NCI-H146 treated with DMSO at 0.1 percent for 48 hours (cell line): ENCODE measurements at regions not wholly inside any gene's neighbourhood (a gene's known extent, or its start where the extent isn't known, plus 50 kb on each side); places are given as distances from the start of the nearest gene placed in this dataset.
"Not testable (repeated sequence)": the region's sequence is repeated elsewhere in the genome, so short reads cannot be mapped to it uniquely, and the experiment has no call there.

ENCODE experiments used
- DNase-seq: peaks from one replicate; lab custom pipeline; 2025; ENCODE audit not compliant: unreplicated experiment; lab: John Stamatoyannopoulos, UW

DNA sequence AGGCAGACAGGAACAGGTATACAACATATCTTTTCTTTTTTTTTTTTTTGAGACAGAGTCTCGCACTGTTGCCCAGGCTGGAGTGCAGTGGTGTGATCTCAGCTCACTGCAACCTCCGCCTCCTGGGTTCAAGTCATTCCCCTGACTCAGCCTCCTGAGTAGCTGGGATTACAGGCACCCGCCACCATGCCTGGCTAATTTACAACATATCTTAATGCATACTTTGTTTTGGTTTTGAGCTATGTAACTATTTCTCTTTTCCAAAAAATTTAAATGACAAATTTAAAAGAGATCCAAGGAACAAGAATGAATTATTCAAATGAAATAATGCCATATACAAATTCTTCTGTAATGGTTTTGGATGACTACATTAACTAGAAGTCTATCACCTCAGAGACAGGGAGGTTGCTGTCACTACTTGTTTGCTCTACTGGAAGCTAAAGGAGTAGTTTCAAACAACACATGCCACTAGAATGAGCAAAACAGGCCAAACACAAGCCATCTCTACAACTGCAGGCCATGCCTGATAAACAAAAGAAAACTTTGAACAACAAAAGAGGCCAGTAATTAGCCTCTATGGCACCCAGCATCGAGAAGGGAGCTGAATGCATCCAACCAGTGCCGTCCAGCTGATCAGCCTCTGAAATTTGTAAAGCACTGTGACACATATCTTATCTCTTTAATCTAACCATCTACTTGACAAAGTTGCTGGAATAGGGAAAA, 133.6 kb upstream of the VOPP1 start:
- DNase-seq, result not testable (repeated sequence)

DNA sequence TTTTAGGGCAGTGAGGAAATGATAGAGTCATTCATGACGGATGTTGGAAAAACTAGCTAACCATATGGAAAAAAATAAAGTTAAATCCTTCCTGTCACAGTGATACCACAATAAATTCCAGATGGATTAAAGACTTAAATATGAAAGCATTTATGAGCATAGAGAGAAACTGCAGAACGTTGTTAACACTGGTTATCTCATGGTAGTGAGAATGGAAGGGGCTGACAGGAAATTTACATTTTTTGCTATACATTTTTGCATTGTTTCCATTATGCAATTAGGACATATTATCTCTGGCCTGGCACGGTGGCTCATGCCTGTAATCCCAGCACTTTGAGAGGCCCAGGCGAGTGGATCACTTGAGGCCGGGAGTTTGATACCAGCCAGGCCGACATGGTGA, 130.5 kb upstream of the VOPP1 start:
- DNase-seq, result not testable (repeated sequence)

- DNase-seq, result not testable (repeated sequence)
These were observed 127.1 kb upstream of the VOPP1 start for GRCh38 chr7:55699450-55699842.

DNA sequence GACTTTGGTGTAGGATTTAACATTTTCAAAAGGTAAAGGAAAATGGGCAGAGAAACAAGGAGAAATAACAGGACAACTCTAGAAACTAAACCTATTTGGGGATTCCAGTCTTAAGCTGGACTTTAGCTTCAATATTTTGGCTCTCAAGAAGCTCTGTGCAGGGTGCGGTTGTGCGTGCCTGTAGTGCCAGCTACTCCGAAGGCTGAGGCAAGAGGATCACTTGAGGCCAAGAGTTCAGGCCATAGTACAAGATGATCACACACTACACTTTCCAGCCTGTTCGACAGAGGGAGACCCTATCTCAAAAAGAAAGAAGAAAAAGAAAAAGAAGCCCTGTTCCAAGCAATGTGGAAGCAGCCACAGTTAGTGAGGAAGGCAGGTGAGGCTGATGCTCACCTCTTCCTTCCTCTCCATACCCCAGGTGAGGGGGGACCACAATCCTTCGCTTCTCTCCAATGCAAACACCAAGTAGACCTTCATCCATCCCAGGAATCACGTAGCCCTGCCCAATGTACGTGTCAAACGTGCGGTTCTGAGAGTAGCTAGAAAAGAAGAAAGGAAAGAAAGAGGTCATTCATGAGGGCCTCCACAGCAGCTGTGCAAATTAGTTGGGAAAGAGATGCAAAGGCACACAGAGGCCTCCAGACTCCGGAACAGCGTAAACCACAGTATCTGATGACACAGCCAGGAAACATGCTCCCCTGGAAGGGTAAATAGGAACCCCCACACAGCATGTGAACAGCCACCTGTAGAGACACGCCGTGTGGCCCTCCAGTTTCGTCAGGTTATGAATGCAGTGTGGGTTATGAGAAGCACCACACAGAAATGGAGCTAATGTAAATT, 126.5 kb upstream of the VOPP1 start:
- DNase-seq, result peak; percentile 87

DNA sequence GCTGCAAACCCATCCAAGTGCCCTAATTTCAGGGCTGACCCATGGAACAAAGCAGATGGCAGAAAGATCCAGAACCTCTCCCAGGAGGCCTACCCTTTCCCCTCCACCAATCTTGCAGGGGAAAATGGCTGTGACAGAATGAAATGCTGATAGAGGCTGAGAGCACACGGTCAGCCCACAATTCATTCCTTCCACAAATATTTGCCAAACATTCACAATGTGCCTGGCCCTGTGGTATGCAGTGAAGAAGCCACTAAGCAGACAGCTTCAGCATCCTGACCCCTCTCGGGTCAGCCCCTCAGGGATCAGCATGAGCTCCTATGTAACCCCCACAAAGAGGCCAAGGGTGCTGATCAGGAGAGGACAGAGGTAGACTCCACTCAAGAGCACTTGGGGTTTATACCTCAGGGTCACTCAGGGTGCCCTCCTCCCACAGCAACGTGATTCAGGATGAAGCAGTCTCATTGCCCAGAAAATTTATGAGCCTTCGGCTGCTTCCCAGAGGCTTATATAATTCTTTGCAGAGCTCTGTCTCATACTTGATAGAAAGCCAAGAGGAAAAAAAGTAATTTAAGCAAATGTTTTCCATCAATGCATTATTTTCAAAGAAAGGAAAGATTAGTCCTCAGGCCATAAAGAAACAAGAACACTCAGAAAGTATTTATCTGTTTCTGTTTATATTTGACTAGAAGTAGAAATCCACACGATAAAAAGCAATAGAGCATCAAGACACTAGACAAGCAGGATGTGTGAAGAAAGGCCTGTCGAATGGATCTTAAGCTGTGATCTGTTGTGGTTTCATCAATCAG, 123.8 kb upstream of the VOPP1 start:
- DNase-seq, result not testable (repeated sequence)

GRCh38 chr7:55694484-55694883, 122.2 kb upstream of the VOPP1 start:
- DNase-seq, result not testable (repeated sequence)

- DNase-seq, result peak; percentile 68
These were observed 116.7 kb upstream of the VOPP1 start for GRCh38 chr7:55688684-55689681.

GRCh38 chr7:55688261-55688660, 116.0 kb upstream of the VOPP1 start:
- DNase-seq, result not testable (repeated sequence)

DNA sequence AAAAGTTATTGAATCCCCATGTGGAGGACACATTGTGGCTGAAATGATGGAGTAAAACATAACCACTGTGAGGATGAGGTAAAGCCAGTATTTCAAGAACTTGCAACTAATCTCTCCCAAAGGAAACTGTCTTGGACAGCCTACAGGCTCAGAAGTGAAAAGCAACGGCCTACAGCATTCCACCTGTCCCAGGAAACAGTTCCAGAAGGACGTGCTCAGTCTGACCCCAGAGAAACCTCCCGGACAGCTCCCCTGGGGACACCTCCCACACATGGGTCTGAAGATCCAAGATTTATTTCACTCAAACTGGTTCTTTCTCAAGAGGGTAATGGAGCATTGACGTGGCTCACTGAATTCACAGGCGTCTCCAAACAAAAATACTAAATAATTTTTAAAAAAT, 115.0 kb upstream of the VOPP1 start:
- DNase-seq, result not testable (repeated sequence)

DNA sequence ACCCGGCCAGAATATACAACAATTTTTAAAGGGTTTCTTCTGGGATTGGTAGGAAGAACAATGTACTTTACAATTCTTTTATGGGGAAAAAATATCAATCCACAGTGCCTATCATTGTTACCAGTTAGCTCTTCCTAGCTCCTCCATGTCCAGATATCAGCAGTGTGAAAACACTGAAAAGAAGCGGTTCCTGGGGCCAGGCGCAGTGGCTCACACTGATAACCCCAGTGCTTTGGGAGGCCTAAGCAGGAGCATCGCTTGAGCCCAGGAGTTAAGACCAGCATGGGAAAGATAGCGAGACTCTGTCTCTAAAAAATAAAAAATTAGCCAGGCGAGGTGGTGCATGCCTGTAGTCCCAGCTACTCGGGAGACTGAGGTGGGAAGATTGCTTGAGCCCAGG, 114.5 kb upstream of the VOPP1 start:
- DNase-seq, result not testable (repeated sequence)

DNA sequence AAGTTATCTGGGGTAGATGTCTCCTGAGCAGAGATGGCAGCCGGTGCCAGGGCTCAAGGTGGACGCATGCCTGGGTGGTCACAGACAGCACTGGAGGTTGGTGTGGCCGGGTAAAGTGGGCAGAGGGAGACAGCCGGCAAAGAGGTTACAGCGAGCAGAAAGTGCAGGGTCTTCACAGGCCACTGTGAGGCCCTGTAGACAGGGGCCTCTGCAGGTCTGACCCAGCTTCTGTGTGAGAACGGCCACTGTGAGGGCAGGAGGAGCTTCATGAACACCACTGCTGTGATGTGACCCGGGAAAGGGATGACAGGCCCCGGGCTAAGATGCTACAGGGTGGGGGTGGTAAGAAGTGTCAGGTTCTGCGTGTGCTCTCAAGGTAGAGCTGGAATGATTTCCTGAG, 111.2 kb upstream of the VOPP1 start:
- not testable (repeated sequence) for DNase-seq

GRCh38 chr7:55675589-55675988, 103.3 kb upstream of the VOPP1 start:
- DNase-seq, result not testable (repeated sequence)

DNA sequence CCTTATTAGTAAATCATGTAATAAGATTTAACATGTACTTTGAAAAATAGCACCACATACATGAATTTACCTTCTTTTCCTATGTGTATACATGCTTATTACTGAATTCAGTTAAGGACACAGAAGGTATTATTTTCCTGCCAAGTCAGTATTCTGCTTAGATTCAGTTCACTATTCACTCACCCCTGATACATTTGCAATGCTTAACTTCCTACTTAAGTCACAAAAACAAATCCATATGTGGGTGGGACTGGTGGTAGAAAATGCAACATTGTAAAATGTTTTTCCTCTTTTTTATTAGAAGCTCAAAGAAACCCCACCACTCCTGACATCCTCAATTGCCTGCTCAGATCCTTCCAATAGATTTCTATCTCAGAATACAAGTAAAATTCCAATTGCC, 101.2 kb upstream of the VOPP1 start:
- DNase-seq, result not testable (repeated sequence)

DNA sequence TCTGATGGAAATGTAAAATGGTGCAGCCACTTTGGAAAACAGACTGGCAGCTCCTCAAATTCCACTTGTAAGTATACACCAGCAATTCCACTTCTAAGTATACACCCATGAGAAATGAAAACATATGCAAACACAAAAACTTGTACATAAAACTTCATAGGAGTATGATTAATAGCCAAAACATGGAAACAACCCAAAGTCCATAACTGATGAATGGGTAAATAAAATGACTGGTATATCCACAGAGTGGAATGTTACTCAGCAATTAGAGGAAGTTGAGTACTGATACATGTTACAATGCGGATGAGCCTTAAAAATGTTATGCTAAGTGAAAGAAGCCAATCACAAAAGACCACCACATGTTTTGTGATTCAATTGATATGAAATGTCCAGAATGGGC, 99.8 kb upstream of the VOPP1 start:
- not testable (repeated sequence) for DNase-seq

DNA sequence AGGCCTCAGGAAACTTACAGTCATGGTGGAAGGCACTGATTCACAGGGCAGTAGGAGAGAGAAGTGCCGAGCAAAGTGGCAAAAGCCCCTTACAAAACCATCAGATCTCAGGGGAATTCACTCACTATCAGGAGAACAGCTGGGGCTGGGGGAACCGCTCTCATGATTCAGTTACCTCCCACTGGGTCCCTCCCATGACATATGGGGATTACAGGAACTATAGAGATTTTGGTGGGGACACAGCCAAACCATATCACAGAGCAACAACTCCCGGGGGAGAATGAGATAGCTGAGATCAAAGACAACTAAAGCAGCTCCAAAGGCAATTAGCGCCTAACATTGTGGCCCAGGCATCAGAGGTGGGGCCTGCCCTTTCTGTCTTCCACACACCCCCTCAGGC, 85.4 kb upstream of the VOPP1 start:
- DNase-seq, result no peak

- no peak for DNase-seq
These were observed 78.8 kb upstream of the VOPP1 start for GRCh38 chr7:55651057-55651456.

DNA sequence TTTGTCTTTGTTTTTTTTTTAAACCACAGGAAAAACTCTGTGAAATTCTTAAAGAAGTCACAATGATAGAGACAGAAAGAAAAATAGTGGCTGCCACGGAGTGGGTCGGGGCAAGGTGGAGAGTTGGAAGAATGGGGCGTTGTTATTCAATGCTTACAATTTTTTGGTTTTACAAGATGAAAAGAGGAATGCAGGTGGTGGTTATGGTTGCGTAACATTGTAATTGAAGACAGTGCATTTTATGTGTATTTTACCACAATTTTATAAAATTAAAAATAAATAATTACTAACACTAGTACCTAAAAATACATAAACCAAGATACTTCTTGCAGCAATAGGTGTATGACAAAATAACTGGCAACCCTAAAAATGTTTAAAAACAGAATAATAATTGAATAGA, 76.9 kb upstream of the VOPP1 start:
- no peak for DNase-seq

- no peak for DNase-seq
These were observed 72.3 kb upstream of the VOPP1 start for GRCh38 chr7:55644567-55644966.

- DNase-seq, result no peak
These were observed 70.0 kb upstream of the VOPP1 start for GRCh38 chr7:55642266-55642665.

DNA sequence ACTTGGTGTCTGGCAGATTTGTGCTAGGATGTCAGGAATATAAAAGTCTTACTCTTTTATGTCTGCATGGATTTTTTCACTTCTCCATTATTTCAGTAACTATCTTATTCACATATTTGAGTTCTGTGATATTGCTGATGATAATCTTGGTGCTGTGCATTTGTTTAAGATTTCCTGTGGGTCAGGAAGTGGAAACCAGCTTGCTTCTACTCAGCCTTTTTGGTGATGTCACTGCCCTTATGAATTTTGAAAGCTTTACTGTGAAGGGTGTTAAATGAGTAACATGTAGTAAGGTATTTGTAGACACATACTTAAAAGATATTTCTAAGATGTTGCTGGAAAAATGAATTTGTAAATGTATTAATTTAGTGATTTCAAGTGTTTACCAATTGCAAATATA, 69.5 kb upstream of the VOPP1 start:
- no peak for DNase-seq
